Spinal cord (tissue), 9 donors: ENCODE measurements at regions not wholly inside any gene's neighbourhood (a gene's known extent, or its start where the extent isn't known, plus 50 kb on each side); places are given as distances from the start of the nearest gene placed in this dataset.
"Not testable (repeated sequence)": the region's sequence is repeated elsewhere in the genome, so short reads cannot be mapped to it uniquely, and the experiment has no call there.

Experiments used
- DNase-seq, 6 donors: peaks; one replicate each; pipeline versions ENCODE4 v3.0.0 to v3.0.0-alpha.2; 2013 to 2015; ENCODE audit warnings: low spot score in 6 of 6, low read depth in 4 of 6
- H3K27ac ChIP-seq: one replicate; pipeline ENCODE4 v1.5.1; 2013; ENCODE audit warnings: low read depth, low read length, control low read depth
- H3K27me3 ChIP-seq: one replicate; pipeline ENCODE4 v1.6.1; 2013; ENCODE audit warnings: low read length; ENCODE audit not compliant: control insufficient read depth, insufficient read depth
- H3K36me3 ChIP-seq: one replicate; pipeline ENCODE4 v1.6.1; 2013; ENCODE audit warnings: low read length; ENCODE audit not compliant: control insufficient read depth, insufficient read depth
- H3K4me1 ChIP-seq: one replicate; pipeline ENCODE4 v1.6.1; 2013; ENCODE audit warnings: low read length; ENCODE audit not compliant: control insufficient read depth, insufficient read depth
- H3K4me3 ChIP-seq: one replicate; pipeline ENCODE4 v1.5.1; 2013; ENCODE audit warnings: low read depth, low read length, control low read depth
- H3K9me3 ChIP-seq: one replicate; pipeline ENCODE4 v1.6.1; 2013; ENCODE audit warnings: low read length; ENCODE audit not compliant: control insufficient read depth, insufficient read depth
- WGBS: methylation state at CpG from one replicate; pipeline ENCODE4 v1.1.5; 2013; ENCODE audit warnings: missing lambda C conversion rate; ENCODE audit not compliant: insufficient coverage; 5-methylcytosine and 5-hydroxymethylcytosine counted together
- donor health status: healthy.

DNA sequence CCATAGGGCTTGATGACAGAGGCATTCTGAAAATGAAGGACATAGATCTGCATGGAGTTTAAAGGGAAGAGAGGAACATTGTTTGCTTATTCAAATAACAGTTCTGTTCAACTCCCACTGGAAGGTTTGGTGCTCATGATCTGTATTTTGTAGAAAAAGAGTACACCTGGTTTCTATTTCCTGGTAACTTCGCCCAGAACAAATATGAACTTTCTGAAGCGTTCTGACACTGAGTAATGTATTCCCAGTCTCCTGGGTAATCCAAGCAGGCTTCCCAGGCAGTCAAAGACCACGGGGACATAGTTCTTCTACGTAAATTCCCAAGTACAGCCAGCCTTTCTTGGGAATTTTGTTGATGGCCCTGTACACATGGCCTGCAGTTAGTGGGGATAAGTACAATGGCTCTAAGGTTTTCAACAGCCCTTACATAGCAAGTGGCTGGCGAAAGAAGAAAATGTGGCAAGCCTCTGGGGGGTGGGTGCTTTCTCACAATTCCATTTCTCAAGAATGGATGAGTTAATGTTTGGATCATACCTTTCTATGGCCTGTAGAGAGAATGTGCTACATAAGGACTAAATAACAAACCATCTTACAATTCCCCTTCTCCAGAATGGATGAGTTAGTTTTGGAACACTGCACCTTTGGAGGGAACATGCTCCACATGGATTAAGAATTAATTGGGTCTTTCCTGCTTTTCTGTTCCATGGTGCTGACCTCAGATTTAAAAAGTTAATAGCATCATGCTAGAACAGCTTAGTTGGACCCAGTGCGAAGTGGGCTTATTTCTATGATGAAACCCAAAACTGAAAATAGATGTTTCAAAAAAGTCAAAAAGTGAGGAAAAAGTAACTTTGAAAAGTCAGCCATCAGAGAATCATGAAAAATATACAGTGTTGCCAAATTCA is 52.7 kb downstream of the COL6A6 start:
- Histone ChIP-seq H3K36me3 (no peaks in the 10 kb centered on the region), H3K9me3 (no peaks in the 10 kb centered on the region), H3K4me3 (no peak overlapping the region), H3K27me3 (no peaks in the 10 kb centered on the region), H3K27ac (no peak overlapping the region), H3K4me1 (no peaks in the 10 kb centered on the region)
- no peak for DNase-seq
- 81% methylated on average over 5 of the region's 6 CpGs for WGBS

- Histone ChIP-seq H3K36me3 (no peaks in the 10 kb centered on the region), H3K9me3 (no peaks in the 10 kb centered on the region), H3K27me3 (no peaks in the 10 kb centered on the region), H3K4me1 (no peaks in the 10 kb centered on the region), H3K27ac (no peak overlapping the region), H3K4me3 (no peak overlapping the region)
- no CpG with 5 or more reads among the region's 2 CpGs for WGBS
- no peak for DNase-seq
Measured at GRCh38 chr3:130572769-130573168, 55.8 kb downstream of the COL6A6 start.

- no peaks in the 10 kb centered on the region for H3K36me3 ChIP-seq
- H3K27me3 ChIP-seq = no peaks in the 10 kb centered on the region
- no peak for DNase-seq
Measured at GRCh38 chr3:130576375-130577266, 59.6 kb downstream of the COL6A6 start.

DNA sequence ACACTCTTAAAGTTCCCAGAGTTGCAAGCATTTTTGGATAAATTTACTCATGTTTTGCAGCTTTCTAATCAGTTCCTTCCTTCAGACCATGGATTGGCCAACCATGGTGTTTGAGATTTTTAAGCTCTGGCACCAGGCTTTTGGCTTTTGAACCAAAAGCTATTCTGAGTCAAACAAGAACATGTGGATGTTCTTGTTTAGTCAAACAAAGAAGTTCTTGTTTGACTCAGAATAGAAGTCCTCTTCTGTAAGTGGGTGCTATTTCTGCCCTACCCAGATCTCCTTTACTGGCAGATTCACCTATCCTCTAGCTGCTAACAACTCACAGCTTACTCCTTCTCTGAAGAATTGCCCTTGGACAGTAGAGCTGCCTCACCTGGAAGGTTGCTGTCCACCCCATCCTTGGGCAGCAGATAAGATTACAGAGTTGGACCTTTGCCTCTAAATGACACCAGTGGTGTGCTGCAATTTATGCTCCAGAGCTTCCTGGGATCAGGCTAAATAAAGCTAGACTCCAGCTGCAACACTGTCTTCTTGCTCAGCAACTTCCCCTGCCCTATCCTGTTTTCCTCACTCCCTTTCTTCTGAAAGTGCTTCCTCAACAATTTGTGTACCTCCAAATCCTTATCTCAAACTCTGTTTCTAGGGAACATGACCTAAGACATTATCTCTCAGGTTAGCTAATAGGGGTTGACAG is 65.6 kb downstream of the COL6A6 start:
- Histone ChIP-seq H3K4me1 (no peaks in the 10 kb centered on the region), H3K27ac (no peak overlapping the region), H3K4me3 (no peak overlapping the region), H3K9me3 (no peaks in the 10 kb centered on the region), H3K27me3 (no peaks in the 10 kb centered on the region), H3K36me3 (no peaks in the 10 kb centered on the region)
- DNase-seq = no peak

More at GRCh38 chr3:130576375-130577266, 59.6 kb downstream of the COL6A6 start:
- Histone ChIP-seq H3K9me3 (no peaks in the 10 kb centered on the region), H3K4me3 (no peak overlapping the region), H3K27ac (no peak overlapping the region), H3K4me1 (no peaks in the 10 kb centered on the region)
- no CpG with 5 or more reads among the region's 3 CpGs for WGBS

- not testable (repeated sequence) for H3K27ac ChIP-seq, H3K9me3 ChIP-seq, DNase-seq, H3K27me3 ChIP-seq, H3K4me1 ChIP-seq, H3K4me3 ChIP-seq, H3K36me3 ChIP-seq
- WGBS = no CpG with 5 or more reads among the region's 1 CpG
Measured at GRCh38 chr3:130594749-130595148, 77.8 kb downstream of the COL6A6 start.

- Histone ChIP-seq H3K4me1 (no peaks in the 10 kb centered on the region), H3K27me3 (no peaks in the 10 kb centered on the region), H3K36me3 (no peaks in the 10 kb centered on the region), H3K9me3 (no peaks in the 10 kb centered on the region), H3K4me3 (no peak overlapping the region), H3K27ac (no peak overlapping the region)
- WGBS = no CpG with 5 or more reads among the region's 2 CpGs
- DNase-seq = no peak
Measured at GRCh38 chr3:130596484-130596883, 79.5 kb downstream of the COL6A6 start.

DNA sequence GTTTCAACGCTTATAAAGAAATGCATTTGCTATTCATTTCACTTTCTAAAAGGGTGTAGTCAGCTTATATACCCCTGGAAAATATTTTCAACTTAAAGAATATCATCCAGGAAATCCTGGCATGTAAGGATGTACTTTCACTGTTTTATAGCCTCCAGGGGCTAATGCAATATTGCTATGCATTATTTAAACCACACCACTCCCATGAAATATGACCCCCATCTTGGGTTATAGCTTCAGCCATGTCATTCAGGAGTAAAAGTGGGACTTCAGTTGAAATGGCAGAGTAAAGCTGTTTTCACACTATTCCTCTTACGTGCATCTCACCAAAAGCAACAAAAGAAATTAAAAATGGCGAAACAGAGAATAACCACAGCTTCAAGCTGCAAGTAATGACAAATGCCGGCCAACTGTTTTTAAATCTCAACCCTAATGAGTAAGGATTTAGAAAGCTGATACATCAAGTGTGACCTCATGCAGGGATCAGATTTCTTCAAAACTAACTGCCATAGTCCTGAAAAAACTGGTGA is 84.5 kb downstream of the COL6A6 start:
- Histone ChIP-seq H3K27me3 (no peaks in the 10 kb centered on the region), H3K4me1 (no peaks in the 10 kb centered on the region), H3K36me3 (no peaks in the 10 kb centered on the region), H3K27ac (no peak overlapping the region), H3K4me3 (no peak overlapping the region), H3K9me3 (no peaks in the 10 kb centered on the region)
- no CpG with 5 or more reads among the region's 4 CpGs for WGBS
- DNase-seq = peak in 1 of 6 donors; percentile 43

DNA sequence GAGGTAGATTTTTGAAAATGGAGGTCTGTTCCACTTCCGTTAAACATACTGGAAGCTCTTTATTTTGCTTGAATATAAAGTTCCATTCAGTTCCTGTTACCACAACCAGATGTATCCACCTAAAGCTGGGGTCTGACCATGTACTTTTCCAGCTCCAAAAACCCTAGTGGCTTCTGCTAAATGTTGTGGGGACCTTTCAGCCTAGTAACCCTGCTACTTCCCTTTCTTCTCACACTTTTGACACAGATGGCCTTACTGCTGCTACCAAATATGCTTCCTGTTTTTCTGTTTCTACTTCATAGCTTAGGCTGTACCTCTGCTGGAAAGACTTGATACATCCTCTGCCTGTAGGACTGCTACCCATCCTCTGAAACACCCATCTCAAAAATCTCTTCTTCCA is 87.8 kb downstream of the COL6A6 start:
- WGBS = no CpG with 5 or more reads among the region's 1 CpG
- no peaks in the 10 kb centered on the region for H3K36me3 ChIP-seq

DNA sequence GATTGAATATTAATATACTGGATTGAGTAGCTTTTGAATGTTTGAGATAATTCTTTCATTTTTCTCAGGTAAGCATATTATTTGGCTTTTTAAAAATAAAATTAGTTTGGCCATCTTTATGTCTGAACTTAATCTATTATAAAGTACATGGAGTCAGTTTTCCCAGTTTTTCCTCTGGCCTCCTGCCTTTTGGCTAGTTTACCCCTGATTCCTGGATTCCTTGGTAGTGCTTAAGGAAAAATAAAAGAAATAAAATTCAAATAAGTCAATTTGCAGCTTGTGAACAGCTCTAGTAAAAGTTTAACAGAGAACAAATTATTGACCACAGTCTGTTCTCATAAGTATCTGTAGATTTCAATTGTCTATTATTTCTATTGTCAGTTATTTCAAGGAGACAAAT is 89.4 kb downstream of the COL6A6 start:
- Histone ChIP-seq H3K36me3 (no peaks in the 10 kb centered on the region), H3K4me3 (no peak overlapping the region), H3K27ac (no peak overlapping the region), H3K27me3 (no peaks in the 10 kb centered on the region), H3K9me3 (peaks cover 3% of the 10 kb centered on the region), H3K4me1 (no peaks in the 10 kb centered on the region)
- no peak for DNase-seq

More for the DNA sequence above, 87.8 kb downstream of the COL6A6 start:
- no peaks in the 10 kb centered on the region for H3K27me3 ChIP-seq
- DNase-seq = no peak
- H3K27ac ChIP-seq = no peak overlapping the region
- H3K9me3 ChIP-seq = peaks cover 3% of the 10 kb centered on the region
- no peak overlapping the region for H3K4me3 ChIP-seq
- H3K4me1 ChIP-seq = no peaks in the 10 kb centered on the region
